Forelimb muscle (tissue), 1 donor: ENCODE measurements at regions not wholly inside any gene's neighbourhood (a gene's known extent, or its start where the extent isn't known, plus 50 kb on each side); places are given as distances from the start of the nearest gene placed in this dataset.
"Not testable (repeated sequence)": the region's sequence is repeated elsewhere in the genome, so short reads cannot be mapped to it uniquely, and the experiment has no call there.

Source experiments
- DNase-seq: peaks from one replicate; pipeline ENCODE4 v3.0.0-alpha.2; 2013; ENCODE audit warnings: low read depth

DNA sequence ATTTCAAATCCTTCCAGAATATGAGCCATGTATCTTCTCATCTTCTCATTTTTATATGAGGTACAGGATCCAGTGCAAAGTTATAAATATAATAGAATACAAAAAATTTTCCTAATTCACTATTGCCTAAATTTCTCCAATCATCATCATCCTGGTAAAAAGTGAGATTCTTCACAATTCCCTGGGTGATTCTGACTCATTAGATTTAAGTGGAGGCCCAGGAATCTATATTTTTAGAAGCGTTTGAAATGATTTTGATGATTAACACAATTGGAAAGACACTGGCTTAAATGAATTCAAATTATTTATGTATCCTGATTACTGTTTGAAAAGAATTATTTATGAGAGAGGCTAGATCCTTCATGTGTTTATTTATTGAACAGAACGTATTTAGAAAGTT lies 380.3 kb upstream of the PDE3A start:
- no peak for DNase-seq

DNA sequence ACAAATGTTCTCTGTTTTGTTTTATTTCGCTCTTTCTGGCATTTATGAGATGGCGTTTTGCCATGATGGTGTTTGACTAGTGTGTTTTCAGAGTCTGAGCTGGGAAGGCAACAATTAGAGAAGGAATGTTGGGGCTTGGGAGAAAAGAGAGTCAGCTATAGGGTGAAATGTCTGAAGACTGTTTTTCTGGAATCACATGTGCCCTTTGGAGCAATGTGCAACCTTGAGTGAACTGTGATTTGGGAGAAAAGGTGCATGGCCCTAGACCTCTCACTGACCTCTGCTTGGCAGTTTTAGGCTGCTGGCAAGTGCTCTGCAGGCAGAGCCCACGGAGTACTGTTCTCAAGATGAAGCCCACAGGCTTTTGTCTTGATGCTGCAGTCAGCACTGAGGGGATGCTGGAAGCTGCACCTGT lies 379.9 kb upstream of the PDE3A start:
- DNase-seq: no peak

DNA sequence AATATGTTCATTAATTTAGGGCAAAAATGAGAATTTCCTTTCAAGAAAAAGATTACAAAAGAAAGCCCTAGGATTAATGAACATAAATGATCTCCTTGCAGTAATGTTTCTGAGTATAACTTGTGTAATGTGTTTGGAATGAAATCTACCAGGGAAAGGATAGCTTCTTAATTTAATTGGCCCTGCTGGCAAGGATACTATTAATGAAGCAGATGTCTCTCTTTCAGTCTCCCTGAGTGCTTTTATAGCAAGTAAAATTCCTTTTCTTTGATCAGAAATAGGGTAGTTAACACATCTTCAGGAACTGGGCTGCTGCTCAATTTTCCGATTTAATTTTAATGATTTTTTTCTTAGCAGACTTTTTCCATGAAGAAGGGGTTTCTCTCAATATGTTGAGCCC lies 379.4 kb upstream of the PDE3A start:
- no peak for DNase-seq

DNA sequence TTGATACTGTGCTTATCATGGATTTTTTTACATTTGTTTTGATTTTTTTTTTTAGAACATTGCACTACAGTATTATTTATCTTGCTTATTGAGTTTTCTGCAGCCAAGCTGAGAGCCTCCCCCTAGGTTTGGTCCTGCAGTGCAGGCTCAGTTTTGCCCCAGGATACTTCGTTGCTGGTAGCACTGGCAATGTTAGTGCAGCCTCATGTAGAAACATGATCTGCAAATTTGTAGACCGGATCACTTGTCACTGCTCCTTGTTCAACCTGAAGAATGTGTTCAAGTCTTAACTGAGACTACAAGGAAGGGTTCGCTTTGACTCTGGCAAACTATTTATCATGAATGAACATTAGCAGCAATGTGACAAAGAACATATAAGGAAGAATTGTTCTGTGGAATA lies 377.2 kb upstream of the PDE3A start:
- DNase-seq: no peak

DNA sequence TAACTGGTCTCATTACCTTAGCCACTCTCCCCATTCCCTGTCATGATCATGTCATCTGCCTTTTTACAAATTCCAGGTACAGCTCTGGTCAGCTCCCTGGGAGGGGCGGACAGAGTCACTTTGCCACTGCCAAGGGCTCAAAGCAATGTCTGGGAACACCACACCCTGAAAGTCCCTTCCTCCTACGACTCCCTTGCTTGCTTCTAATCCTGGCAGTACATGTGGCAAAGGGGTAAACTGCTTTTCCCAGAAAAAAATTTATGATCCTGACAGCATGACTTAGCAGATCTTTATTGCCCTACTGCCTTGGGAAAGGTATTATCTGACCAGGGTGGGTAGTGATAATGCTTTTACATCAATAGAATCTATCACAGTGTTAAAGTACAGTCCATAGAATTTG lies 376.0 kb upstream of the PDE3A start:
- DNase-seq: no peak

DNA sequence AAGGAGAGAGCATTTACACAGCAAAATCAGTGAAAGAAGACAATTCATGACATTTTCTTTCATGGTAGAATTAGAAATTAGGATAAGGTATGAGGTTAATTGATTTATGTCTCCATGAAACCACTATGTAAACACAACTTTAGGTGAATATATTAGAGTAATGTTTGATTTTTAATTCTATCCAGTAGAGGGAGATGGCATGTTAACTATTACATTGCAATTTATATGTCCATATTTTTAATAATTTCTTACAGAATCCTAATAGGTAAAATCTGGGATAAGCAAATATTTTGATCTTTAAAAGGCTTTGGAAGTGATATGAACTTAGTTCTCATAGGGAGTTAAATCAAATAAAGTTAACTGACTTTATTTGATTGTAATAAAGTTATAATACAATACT lies 373.4 kb upstream of the PDE3A start:
- no peak for DNase-seq

DNA sequence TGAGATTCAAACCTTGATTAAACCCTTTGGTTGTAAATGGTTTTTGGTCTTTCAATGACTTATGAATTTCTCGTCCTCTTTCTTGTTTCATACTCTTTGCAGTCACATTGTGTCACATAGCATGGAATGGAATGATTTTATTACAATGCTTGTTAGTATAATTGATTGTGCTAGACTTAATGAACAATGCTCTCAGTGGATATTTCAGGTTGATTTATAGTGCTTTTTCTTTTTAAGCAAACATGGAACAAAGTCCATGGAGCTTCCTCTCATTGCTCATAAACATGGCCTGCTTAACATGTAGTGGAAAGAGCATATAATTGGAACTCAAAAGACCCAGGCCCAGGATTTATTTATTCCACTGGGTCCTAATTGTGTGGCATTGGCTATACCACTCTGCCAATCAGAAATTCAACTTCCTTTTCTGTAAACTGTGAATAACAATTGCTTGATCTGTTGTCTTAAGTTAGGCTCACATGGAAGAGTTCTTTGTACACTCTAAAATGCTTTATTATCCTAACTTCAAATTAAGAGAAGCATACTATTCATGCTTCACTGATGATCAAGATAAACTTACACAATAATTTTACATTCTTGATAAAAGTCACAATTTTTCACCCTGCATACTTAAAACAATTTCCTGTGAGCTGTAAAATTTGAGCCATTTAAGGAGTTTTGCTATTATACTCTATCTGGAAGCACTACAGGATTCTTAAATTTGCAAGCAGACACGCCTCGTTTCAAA lies 370.5 kb upstream of the PDE3A start:
- no peak for DNase-seq

DNA sequence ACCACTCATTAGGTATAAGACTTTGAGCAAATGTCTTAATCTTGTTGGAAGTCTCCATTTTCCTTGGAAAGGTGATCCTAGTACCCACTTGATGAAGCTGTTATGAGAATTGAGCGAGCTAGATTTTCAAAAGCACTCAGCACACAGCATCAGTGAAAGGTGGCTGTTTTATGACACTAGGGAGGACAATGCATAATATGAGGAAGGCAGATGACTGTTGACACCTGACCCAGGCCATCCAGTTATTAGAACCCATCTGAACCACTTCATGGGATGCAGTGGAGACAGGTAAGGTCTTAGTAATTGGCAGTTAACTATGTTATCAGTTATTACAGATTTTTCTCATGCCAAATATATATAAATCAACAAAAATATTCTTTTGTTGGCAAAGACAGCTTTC lies 369.9 kb upstream of the PDE3A start:
- DNase-seq: no peak

DNA sequence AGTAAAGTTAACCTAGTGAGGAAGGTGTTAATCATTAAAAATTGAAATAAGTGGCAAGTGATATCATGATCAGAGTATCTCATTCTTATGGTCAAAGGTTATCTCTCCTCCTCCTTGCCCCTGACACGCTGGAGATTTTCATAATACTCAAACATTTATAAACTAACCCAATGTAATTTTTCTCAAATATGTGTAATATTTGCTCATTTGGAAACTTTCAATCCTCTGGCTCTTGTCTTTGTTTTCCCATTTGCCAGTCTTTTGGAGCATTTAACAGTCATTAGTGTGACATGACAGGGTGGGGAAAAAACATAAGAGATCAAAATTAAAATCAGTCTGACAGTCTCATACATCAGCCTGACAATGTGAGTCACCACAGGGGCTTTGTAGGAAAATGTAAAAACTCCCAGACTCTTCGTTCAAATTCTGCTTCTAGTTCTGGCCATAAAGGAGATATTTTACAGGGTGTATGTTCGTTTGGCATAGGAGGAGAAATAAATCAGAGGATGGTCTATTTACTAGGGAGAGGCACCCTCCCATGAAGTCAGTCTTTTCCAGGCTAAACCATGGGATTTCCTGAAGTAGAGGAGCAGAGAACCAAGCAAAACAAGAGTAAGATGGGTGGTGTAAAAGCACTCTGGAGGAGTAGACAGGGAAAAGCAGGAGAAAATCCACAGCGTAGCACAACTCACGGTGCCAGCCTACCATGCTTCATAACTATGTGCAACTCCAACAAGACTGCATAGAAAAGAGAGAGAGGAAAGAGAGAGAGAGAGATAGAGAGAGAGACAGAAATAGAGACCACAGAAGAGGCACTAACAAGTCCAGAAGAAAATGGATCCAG lies 369.2 kb upstream of the PDE3A start:
- no peak for DNase-seq

DNA sequence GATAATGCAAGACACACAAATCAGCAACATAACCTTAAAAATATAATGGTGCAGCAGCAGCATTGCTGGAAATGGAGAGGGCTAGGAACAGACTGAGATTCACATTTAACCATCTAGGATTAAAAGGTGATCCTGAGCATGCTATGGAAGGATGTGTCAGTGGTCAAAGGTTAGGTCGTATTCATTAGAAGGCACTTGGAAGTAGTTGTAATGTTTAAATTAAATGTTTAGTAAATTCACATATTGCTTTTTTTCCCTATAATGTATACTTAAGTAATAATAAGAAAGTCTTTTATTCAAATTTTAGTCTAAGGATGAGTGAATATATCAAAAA lies 368.6 kb upstream of the PDE3A start:
- no peak for DNase-seq

DNA sequence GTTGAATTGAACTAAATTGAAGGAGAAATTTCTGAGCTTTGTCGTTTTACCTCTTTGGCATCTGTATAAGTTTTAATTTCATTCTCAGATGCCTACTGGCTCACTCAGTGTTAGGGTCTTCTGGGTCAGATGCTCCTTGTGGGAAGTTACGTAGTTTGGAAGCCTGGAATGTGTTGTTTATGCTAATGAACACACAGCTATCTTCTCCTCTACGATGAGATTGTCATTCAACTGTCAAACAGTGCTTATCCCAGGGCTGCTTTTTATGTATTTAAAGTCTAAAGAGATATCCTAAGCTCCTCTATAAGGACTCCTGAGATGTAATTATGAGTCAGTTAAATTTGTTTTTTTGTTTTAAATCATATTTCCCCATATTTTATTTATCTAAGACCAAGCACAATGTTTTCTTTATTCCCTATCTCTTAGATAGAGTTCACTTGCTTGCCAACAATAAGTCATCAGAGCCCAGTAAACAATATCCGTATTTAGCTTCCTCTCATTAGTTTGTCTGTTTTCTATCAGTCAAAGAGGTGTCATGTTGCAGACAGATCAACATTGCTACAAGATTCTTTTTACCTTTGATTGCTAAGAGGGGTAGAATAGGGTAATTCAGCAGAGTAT lies 368.0 kb upstream of the PDE3A start:
- DNase-seq: no peak

DNA sequence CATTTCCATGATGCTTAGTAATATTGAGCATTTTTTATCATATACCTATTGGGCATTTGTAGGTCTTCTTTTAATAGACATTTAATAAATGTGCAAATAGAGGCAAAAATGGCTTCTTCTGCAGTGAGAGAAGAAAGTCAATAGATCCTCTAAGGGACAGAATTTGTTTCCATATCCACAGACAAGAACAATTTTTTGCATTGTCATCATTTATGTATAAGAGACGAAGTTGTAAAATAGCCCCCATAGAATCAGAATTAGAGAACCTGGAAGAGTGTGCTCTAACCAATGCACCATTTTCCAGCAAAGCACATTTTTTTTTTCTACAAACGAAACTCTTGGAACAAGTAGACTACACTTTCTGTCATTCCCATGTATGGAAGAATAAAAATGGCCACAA lies 365.1 kb upstream of the PDE3A start:
- no peak for DNase-seq

DNA sequence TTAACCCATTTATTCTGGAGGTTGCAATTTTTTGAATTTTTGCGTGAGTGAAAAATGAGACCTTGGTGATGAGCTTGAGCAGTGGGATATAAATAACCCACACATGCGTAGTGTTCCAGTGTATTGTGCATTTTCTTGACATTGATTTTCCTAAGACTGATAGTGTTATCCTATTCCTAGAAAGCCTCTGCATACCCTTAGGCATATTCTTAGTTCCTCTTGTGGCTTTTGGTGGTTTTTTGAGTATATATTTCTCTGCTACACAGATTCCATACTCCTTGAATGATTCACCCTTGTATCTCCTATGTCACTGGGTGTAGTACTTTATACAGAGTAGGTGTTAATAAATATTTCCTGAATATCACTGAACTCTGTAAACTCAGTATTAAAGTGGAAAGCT lies 363.4 kb upstream of the PDE3A start:
- DNase-seq: no peak

DNA sequence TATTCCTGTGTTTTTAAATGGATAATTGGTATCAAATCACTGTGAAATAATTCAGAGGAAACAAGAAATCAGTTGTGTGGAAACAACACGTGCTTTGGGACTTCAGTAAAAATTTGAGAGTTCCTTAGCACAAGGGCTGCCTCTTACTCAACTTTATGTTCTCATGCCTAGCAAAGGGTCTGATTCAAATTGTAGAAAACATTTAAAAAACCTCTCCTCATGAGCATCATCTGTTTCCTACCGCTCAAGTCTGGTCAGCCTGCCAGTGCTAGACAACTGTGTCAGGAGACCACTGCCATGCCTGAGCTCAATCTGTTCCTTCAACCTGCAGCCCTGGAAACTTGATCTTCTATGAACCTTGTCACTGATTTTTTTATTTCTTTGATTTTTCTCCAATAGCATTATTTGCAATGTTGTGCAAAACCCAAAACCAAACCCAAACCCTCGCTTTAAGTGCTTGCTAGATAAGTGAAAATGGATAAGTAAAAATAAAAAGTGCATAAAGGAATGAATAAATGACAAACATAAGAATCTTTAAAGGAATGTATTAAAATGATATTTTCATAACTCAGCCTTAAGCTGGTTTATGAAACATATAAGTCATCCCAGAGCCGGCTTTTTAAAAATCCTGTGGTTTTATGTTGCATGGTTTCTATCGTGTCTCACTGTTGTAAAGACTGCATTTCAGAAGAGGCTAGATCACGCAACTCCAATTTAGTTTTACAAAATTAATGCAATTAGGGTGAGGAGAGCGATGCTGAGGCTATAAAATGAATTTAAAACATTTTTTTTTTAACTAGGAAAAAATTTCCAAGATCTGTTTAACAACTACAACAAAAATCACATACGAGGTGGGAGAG lies 361.2 kb upstream of the PDE3A start:
- no peak for DNase-seq

DNA sequence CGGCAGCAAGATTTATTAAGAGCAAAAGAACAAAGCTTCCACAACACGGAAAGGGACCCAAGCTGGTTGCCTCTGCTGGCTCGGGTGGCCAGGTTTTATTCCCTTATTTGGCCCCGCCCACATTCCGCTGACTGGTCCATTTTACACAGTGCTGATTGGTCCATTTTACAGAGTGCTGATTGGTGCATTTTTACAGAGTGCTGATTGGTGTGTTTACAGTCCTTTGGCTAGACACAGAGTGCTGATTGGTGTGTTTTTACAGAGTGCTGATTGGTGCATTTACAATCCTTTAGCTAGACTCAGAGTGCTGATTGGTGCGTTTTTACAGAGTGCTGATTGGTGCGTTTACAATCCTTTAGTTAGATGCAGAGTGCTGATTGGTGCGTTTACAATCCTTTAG lies 358.4 kb upstream of the PDE3A start:
- not testable (repeated sequence) for DNase-seq

DNA sequence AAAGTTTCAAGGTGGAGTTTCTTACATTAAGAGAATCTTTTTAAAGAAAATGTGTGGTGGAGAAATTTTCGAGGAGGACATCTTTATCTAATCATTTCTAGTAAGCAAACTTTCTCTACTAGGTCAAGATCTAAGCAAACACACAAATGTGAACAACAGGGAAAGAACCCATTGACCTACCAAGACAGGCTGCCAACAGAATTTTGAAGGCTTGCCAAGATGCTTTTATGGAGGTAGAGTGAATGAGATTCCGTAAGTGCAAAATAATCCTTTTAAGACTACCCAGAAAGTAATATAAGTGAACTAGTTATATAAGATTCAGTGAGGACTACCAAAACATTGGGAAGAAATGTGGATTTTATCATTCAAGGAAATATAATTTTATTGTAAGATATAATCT lies 357.1 kb upstream of the PDE3A start:
- DNase-seq: no peak

DNA sequence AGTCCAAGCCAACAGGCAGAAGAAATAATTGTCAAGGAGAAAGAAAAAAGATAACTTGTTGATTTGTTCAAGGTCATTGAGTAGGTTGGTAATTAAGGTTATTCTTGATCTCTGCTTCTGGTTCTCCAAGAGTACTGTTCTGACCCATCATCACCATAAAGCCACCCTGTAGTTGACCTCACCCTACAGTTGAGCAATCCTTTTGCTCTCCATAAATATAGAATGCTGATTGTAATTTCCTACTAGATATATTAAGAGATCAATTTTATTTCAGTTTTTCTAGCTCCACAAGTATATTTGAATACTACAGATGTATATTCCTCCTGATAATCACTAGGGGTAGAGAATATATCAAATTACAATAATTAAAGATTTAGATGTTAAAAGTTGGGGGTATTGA lies 350.5 kb upstream of the PDE3A start:
- no peak for DNase-seq

DNA sequence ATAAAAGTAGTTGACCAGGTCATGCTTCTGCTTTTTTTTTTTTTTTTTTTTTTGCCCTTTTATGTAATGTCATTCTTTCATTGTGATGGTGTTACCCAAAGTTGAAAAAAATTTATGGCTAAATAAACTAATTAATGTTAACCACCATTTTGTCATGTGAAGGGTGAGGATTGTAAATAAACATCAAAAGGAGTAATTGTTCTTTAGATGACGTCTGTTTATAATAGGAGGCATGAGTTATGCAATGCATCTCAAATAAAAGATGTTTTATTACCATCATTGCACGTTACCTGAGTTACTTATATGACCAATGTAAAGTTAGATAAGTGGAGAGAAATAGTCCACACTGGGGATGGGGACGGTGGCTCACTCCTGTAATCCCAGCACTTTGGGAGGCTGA lies 349.9 kb upstream of the PDE3A start:
- DNase-seq: no peak

DNA sequence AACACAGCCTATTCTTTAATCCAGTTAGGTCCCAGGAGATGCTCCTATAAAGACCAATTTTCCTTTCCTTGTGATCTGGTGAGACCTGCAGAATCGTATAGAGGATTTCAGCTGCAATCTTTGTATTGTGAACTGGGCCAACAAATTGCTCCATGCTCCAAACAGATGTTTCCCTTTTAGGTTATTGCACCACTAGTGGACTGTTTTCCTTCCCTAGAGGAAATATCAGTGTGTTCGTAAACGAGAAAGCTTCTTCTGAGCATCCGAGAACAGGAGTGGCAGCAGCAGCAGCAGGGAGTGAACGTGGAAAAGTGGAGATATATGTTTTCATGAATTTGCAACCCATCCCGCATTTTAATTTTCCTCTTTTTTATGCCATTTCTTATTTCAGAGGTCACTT lies 344.1 kb upstream of the PDE3A start:
- peak; percentile 61 for DNase-seq

DNA sequence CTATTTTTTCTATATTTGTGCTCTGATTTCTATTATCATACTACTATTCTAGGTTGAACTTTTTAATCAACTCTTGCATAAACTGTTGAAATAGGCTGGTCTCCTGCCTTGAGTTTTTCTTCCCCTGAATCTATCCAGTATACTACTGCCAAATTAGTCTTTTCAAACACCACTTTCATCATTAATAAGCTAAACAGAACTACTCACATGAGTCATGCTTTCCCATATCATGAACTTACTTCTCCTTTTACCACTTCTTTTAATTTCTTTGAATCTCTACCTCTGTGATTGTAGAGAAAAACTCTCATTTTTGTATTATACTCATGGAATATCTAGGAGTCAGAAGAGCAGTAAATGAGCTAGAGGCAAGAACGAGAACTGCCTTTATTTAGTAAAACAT lies 340.3 kb upstream of the PDE3A start:
- DNase-seq: no peak

DNA sequence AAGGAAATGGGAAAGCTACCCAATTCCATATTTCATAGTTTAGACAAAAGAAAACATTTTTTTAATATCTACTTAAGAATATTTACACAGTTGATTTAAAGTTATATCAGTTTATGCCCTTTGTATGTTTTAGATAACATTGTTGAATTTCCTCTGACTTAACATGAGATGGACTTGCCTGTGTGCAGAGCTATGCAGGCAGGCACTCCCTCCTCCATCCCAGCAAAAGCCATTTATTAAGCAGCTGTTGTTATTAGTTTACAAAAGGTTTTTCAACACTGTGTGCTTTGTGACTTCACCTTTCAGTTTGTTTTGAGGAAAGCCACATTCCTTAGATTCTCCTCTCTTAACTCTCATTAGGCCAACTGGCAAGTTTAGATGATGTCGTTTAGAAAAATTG lies 337.5 kb upstream of the PDE3A start:
- no peak for DNase-seq

DNA sequence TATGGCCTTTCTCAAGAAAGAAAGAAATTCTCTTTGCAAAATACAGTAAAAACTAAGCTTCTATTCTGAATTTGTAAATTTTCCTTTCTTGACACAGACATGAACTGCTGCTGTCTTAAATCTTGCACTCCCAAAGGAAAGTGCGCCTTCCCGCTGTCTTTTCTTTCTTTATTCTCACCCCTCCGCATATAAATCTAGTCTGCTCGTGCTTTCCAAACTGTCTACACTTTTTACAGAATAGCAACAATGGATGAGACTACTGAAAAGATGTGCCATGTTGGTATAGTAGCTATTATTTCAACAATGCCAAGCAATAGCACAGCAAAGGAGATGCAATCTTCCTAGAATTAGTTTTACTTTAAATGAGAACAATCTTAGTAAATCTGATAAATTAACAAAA lies 328.8 kb upstream of the PDE3A start:
- DNase-seq: no peak
